HCT116 (cell line): ENCODE measurements at regions not wholly inside any gene's neighbourhood (a gene's known extent, or its start where the extent isn't known, plus 50 kb on each side); places are given as distances from the start of the nearest gene placed in this dataset.

ENCODE experiments used
- ATAC-seq: fragments of 200-7000 bp; cut with Tn5 transposase; 2 replicates; pipeline ENCODE4 v1.9.1; 2020; ENCODE audit warnings: mild to moderate bottlenecking, moderate library complexity
- BruUV-seq: library from RNA; stranded (reverse); fragments of 400-500 nt; replicated peaks from 2 replicates; lab custom pipeline; 2021; lab: Mats Ljungman, UMichigan
- CTCF ChIA-PET: fragments of 300-600 bp; sonication (Branson Sonifier 250); formaldehyde crosslinking; loops from one replicate; lab custom pipeline; 2021; ENCODE audit warnings: antibody characterized with exemption; lab: Charles Lee
- POLR2A ChIA-PET: fragments of 300-600, 350-600 bp; sonication (Branson Sonifier 250); formaldehyde crosslinking; loops from one replicate; lab custom pipeline; 2021; ENCODE audit warnings: antibody characterized with exemption; lab: Charles Lee
- RAD21 ChIA-PET, 2 experiments: fragments of 300-600 bp; sonication (Branson Sonifier 250); formaldehyde crosslinking; loops; one replicate each; lab custom pipeline; 2023; ENCODE audit warnings: low total read pairs in 2 of 2; ENCODE audit not compliant: uncharacterized antibody in 2 of 2, unreplicated experiment in 2 of 2, low non-redundant PET in 1 of 2; lab: Charles Lee
- DNase-seq: peaks from one replicate; pipeline ENCODE4 v3.0.0-alpha.2; 2010; ENCODE audit warnings: low read depth, low spot score
- H2AFZ ChIP-seq: fragments of 200-600 bp; shearing (Covaris generic), sonication (generic); 2 replicates; pipeline ENCODE4 v1.6.1; 2017; ENCODE audit warnings: low read depth, mixed run types, mixed read lengths, antibody characterized with exemption, low read length; ENCODE audit not compliant: poor library complexity, severe bottlenecking
- H3K27ac ChIP-seq: 2 replicates; pipeline ENCODE4 v1.5.1; 2012; ENCODE audit warnings: low read depth, low read length
- H3K27me3 ChIP-seq: fragments of 200-600 bp; sonication (generic); 2 replicates; pipeline ENCODE4 v1.6.1; 2016; ENCODE audit warnings: mixed run types, low read length, mixed read lengths; ENCODE audit not compliant: insufficient read depth
- H3K36me3 ChIP-seq, 2 experiments: fragments of 200-500 bp in 1 of 2; fragments of 200-600 bp in 1 of 2; sonication (Bioruptor generic) in 1 of 2; sonication (generic) in 1 of 2; 2 replicates each; pipeline versions ENCODE4 v1.5.1 to v1.6.1; 2014 to 2016; ENCODE audit warnings: low read length in 2 of 2, inconsistent platforms in 1 of 2, mixed read lengths in 1 of 2, mixed run types in 1 of 2; ENCODE audit not compliant: insufficient read depth in 2 of 2, control insufficient read depth in 1 of 2
- H3K4me1 ChIP-seq, 2 experiments: fragments of 200-600 bp in 1 of 2; sonication (generic) in 1 of 2; 2 replicates each; pipeline versions ENCODE4 v1.5.1 to v1.6.1; 2012 to 2017; ENCODE audit warnings: low read length in 2 of 2, inconsistent platforms in 1 of 2, mild to moderate bottlenecking in 1 of 2, mixed read lengths in 1 of 2, mixed run types in 1 of 2, moderate library complexity in 1 of 2; ENCODE audit not compliant: insufficient read depth in 2 of 2, control insufficient read depth in 1 of 2
- H3K4me2 ChIP-seq: fragments of 200-600 bp; sonication (generic); 2 replicates; pipeline ENCODE4 v1.6.1; 2017; ENCODE audit warnings: mixed run types, low read length, mixed read lengths
- H3K4me3 ChIP-seq, 2 experiments: fragments of 200-600 bp in 1 of 2; sonication (generic) in 1 of 2; replicated peaks in 1 of 2; 2 replicates each; pipeline ENCODE4 v1.5.1; 2011 to 2016; ENCODE audit warnings: low read length in 2 of 2, control low read depth in 1 of 2, low read depth in 1 of 2, mild to moderate bottlenecking in 1 of 2, mixed read lengths in 1 of 2, mixed run types in 1 of 2
- H3K79me2 ChIP-seq: fragments of 200-600 bp; sonication (generic); 2 replicates; pipeline ENCODE4 v1.6.1; 2017; ENCODE audit warnings: mild to moderate bottlenecking, mixed run types, low read length, moderate library complexity, mixed read lengths; ENCODE audit not compliant: insufficient read depth
- H3K9ac ChIP-seq: fragments of 200-600 bp; sonication (generic); 2 replicates; pipeline ENCODE4 v1.6.1; 2016; ENCODE audit warnings: low read length, mixed read lengths
- H3K9me2 ChIP-seq: fragments of 200-600 bp; sonication (generic), shearing (Covaris generic); 2 replicates; pipeline ENCODE4 v1.6.1; 2017; ENCODE audit warnings: mixed run types, mild to moderate bottlenecking, moderate library complexity; ENCODE audit not compliant: insufficient read depth
- H3K9me3 ChIP-seq, 2 experiments: fragments of 200-500 bp in 1 of 2; fragments of 200-600 bp in 1 of 2; sonication (Bioruptor generic) in 1 of 2; sonication (generic) in 1 of 2; 2 replicates each; pipeline ENCODE4 v1.6.1; 2014 to 2017; ENCODE audit warnings: low read length in 2 of 2, mixed read lengths in 2 of 2, inconsistent platforms in 1 of 2, low read depth in 1 of 2, mild to moderate bottlenecking in 1 of 2, mixed run types in 1 of 2, moderate library complexity in 1 of 2; ENCODE audit not compliant: control insufficient read depth in 1 of 2, insufficient read depth in 1 of 2
- H4K20me1 ChIP-seq: fragments of 200-600 bp; sonication (generic), shearing (Covaris generic); 2 replicates; pipeline ENCODE4 v1.6.1; 2017; ENCODE audit warnings: mixed run types, mild to moderate bottlenecking, moderate library complexity; ENCODE audit not compliant: insufficient read depth
- CBX3 ChIP-seq: IDR thresholded peaks from 2 replicates; pipeline ENCODE4 v1.6.1; 2012; ENCODE audit warnings: low read depth
- EGR1 ChIP-seq: IDR thresholded peaks from 2 replicates; pipeline ENCODE4 v1.6.1; 2012; ENCODE audit warnings: low read depth
- FOSL1 ChIP-seq: IDR thresholded peaks from 2 replicates; pipeline ENCODE4 v1.6.1; 2012; ENCODE audit warnings: low read depth
- RAD21 ChIP-seq: IDR thresholded peaks from 2 replicates; pipeline ENCODE4 v1.6.1; 2012; ENCODE audit warnings: low read depth, mild to moderate bottlenecking
- SP1 ChIP-seq: IDR thresholded peaks from 2 replicates; pipeline ENCODE4 v1.6.1; 2012; ENCODE audit warnings: low read depth
- SRF ChIP-seq: IDR thresholded peaks from 2 replicates; pipeline ENCODE4 v1.6.1; 2012; ENCODE audit warnings: low read depth
- TCF7L2 ChIP-seq: IDR thresholded peaks from 2 replicates; pipeline ENCODE4 v1.7.0; 2011; ENCODE audit warnings: borderline replicate concordance, inconsistent platforms; ENCODE audit not compliant: insufficient read depth, insufficient read length; ENCODE audit errors: extremely low read depth
- ZNF274 ChIP-seq: fragments of 200-500 bp; sonication (Bioruptor generic); IDR thresholded peaks from 2 replicates; pipeline ENCODE4 v1.6.1; 2014; ENCODE audit warnings: mild to moderate bottlenecking, low read depth, low read length, inconsistent platforms
- intact Hi-C: fragments of 100-400 bp; cut with micrococcal nuclease; formaldehyde crosslinking; loops from 2 replicates; pipeline ENCODE4 v1.10.0; 2022
- TF ChIP-seq, protein P1 (sequence below): IDR thresholded peaks from 2 replicates; pipeline ENCODE4 v1.6.1; 2012
- TF ChIP-seq, protein P2 (sequence below): IDR thresholded peaks from 2 replicates; pipeline ENCODE4 v1.6.1; 2011; ENCODE audit warnings: mild to moderate bottlenecking, low read length, moderate library complexity; ENCODE audit not compliant: insufficient replicate concordance; ENCODE audit errors: extremely low read depth
- TF ChIP-seq, protein P3 (sequence below): IDR thresholded peaks from 2 replicates; pipeline ENCODE4 v1.6.1; 2012; ENCODE audit warnings: low read depth
- TF ChIP-seq, protein P4 (sequence below), 3 experiments: fragments of 200-600 bp in 1 of 3; sonication (generic) in 1 of 3; IDR thresholded peaks in 2 of 3; conservative IDR thresholded peaks in 1 of 3; 2 replicates each; pipeline ENCODE4 v1.5.1; 2012 to 2017; ENCODE audit warnings: low read depth in 2 of 3, low read length in 2 of 3, antibody characterized with exemption in 1 of 3, borderline replicate concordance in 1 of 3, control low read depth in 1 of 3, mild to moderate bottlenecking in 1 of 3, mixed read lengths in 1 of 3, mixed run types in 1 of 3, moderate library complexity in 1 of 3; ENCODE audit not compliant: insufficient read depth in 1 of 3

DNA sequence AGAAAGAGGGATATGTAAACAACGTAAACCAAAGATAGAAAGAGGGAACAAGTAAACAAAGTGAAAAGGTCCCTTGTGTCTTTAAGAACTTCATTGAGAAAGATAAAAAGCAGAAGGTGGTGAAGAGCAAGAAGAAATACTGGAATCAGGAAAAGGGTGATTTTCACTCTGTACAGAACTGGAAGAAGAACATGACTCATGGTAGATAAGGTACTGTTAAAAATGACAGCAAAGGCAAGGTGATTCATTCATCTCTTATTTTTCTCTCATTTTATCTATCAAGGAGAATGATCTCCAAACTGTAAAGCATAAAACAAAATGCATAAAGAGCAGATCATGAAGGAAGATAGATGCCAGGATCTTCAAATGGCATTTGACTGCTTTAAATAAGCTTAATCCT, 724.6 kb upstream of the CELF4 start:
- no peak overlapping the region for H3K27ac ChIP-seq
- no peaks in the 10 kb centered on the region for H3K36me3 ChIP-seq
- no peaks in the 10 kb centered on the region for H3K9me2 ChIP-seq
- CTCF ChIA-PET = no interaction called here
- no peaks in the 10 kb centered on the region for H3K4me1 ChIP-seq
- peaks cover 0 to 14% of the 10 kb centered on the region in 2 experiments; a peak in 2 of 4 replicates for H3K9me3 ChIP-seq
- H3K4me3 ChIP-seq = no peak overlapping the region
- no peak overlapping the region for H2AFZ ChIP-seq
- TF ChIP-seq EGR1 (no peak), ZNF274 (no peak), SRF (no peak), SP1 (no peak), RAD21 (no peak), FOSL1 (no peak), CBX3 (no peak), TCF7L2 (no peak)
- TF ChIP-seq, protein P1, sequence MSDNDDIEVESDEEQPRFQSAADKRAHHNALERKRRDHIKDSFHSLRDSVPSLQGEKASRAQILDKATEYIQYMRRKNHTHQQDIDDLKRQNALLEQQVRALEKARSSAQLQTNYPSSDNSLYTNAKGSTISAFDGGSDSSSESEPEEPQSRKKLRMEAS = no peak
- TF ChIP-seq, protein P2, sequence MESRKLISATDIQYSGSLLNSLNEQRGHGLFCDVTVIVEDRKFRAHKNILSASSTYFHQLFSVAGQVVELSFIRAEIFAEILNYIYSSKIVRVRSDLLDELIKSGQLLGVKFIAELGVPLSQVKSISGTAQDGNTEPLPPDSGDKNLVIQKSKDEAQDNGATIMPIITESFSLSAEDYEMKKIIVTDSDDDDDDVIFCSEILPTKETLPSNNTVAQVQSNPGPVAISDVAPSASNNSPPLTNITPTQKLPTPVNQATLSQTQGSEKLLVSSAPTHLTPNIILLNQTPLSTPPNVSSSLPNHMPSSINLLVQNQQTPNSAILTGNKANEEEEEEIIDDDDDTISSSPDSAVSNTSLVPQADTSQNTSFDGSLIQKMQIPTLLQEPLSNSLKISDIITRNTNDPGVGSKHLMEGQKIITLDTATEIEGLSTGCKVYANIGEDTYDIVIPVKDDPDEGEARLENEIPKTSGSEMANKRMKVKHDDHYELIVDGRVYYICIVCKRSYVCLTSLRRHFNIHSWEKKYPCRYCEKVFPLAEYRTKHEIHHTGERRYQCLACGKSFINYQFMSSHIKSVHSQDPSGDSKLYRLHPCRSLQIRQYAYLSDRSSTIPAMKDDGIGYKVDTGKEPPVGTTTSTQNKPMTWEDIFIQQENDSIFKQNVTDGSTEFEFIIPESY = no peak
- TF ChIP-seq, protein P3, sequence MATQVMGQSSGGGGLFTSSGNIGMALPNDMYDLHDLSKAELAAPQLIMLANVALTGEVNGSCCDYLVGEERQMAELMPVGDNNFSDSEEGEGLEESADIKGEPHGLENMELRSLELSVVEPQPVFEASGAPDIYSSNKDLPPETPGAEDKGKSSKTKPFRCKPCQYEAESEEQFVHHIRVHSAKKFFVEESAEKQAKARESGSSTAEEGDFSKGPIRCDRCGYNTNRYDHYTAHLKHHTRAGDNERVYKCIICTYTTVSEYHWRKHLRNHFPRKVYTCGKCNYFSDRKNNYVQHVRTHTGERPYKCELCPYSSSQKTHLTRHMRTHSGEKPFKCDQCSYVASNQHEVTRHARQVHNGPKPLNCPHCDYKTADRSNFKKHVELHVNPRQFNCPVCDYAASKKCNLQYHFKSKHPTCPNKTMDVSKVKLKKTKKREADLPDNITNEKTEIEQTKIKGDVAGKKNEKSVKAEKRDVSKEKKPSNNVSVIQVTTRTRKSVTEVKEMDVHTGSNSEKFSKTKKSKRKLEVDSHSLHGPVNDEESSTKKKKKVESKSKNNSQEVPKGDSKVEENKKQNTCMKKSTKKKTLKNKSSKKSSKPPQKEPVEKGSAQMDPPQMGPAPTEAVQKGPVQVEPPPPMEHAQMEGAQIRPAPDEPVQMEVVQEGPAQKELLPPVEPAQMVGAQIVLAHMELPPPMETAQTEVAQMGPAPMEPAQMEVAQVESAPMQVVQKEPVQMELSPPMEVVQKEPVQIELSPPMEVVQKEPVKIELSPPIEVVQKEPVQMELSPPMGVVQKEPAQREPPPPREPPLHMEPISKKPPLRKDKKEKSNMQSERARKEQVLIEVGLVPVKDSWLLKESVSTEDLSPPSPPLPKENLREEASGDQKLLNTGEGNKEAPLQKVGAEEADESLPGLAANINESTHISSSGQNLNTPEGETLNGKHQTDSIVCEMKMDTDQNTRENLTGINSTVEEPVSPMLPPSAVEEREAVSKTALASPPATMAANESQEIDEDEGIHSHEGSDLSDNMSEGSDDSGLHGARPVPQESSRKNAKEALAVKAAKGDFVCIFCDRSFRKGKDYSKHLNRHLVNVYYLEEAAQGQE = no peak
- TF ChIP-seq, protein P4, sequence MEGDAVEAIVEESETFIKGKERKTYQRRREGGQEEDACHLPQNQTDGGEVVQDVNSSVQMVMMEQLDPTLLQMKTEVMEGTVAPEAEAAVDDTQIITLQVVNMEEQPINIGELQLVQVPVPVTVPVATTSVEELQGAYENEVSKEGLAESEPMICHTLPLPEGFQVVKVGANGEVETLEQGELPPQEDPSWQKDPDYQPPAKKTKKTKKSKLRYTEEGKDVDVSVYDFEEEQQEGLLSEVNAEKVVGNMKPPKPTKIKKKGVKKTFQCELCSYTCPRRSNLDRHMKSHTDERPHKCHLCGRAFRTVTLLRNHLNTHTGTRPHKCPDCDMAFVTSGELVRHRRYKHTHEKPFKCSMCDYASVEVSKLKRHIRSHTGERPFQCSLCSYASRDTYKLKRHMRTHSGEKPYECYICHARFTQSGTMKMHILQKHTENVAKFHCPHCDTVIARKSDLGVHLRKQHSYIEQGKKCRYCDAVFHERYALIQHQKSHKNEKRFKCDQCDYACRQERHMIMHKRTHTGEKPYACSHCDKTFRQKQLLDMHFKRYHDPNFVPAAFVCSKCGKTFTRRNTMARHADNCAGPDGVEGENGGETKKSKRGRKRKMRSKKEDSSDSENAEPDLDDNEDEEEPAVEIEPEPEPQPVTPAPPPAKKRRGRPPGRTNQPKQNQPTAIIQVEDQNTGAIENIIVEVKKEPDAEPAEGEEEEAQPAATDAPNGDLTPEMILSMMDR (IDR thresholded peaks at IDR 0.05 in 2 of 3, conservative IDR thresholded peaks at IDR 0.05 in 1 of 3; ENCODE audit: borderline replicate concordance in 1 of 3, insufficient read depth in 1 of 3, low read depth in 2 of 3, low read length in 2 of 3) = no peak
- TF ChIP-seq, all 23 proteins: peak for 0
- DNase-seq (no peak), ATAC-seq (no peak)
- ChIA-PET RAD21 (no interaction called here), POLR2A (no interaction called here)
- no peaks in the 10 kb centered on the region for H3K79me2 ChIP-seq
- no peaks in the 10 kb centered on the region; the same call in 1 of the 2 replicates for H4K20me1 ChIP-seq
- H3K27me3 ChIP-seq = no peaks in the 10 kb centered on the region
- H3K4me2 ChIP-seq = no peak overlapping the region
- no TSS peak for BruUV-seq
- intact Hi-C loops = no loop called here
- no peak overlapping the region for H3K9ac ChIP-seq
